ENCODE measurements at regions not wholly inside any gene's neighbourhood (a gene's known extent, or its start where the extent isn't known, plus 50 kb on each side); places are given as distances from the start of the nearest gene placed in this dataset.

- no peak for TF ChIP-seq ZNF462 (CRISPR knock-in tag; IDR thresholded peaks at IDR 0.05)
- no peak for TF ChIP-seq CREB1 (CRISPR knock-in tag; IDR thresholded peaks at IDR 0.05; ENCODE audit: low read depth)
- no peak for TF ChIP-seq EZH2 (IDR thresholded peaks at IDR 0.05; ENCODE audit: low read depth, unreplicated experiment)
Observed at GRCh38 chr2:183811281-183811680, 687.0 kb downstream of the NUP35 start (continued).

- no peak overlapping the region for H2AFZ ChIP-seq
- no peaks in the 10 kb centered on the region for H3K4me1 ChIP-seq (ENCODE audit: insufficient read depth)
- no peak overlapping the region for H3K27ac Mint-ChIP-seq
- no peaks in the 10 kb centered on the region for H3K4me1 Mint-ChIP-seq
- no peaks in the 10 kb centered on the region for H3F3A ChIP-seq (replicated peaks; ENCODE audit: low read depth)
- no peak overlapping the region for H3K4me3 ChIP-seq
- H3K9me3 Mint-ChIP-seq, result no peaks in the 10 kb centered on the region
- H3K36me3 ChIP-seq (ENCODE audit: insufficient read depth), result no peaks in the 10 kb centered on the region
- H3K36me3 Mint-ChIP-seq (ENCODE audit: low read depth), result no peaks in the 10 kb centered on the region
- ATAC-seq, result no peak
- no peaks in the 10 kb centered on the region for H3K79me2 ChIP-seq (replicated peaks; ENCODE audit: insufficient read depth)
- H3K9me2 ChIP-seq (ENCODE audit: insufficient read depth), result peaks cover 4% of the 10 kb centered on the region; the same call in 1 of the 2 replicates
- no peaks in the 10 kb centered on the region for H3K27me3 ChIP-seq (ENCODE audit: insufficient read depth)
- H4K20me1 ChIP-seq (replicated peaks; ENCODE audit: insufficient read depth), result no peaks in the 10 kb centered on the region
- DNase-seq (ENCODE audit: low spot score), result no peak
- no peak overlapping the region for H3K4me2 ChIP-seq
- no peak overlapping the region for H3K27ac ChIP-seq (ENCODE audit: low read depth)
- no peak overlapping the region for H3K4me3 Mint-ChIP-seq
- H3K27me3 Mint-ChIP-seq (ENCODE audit: insufficient read depth, low read depth, poor library complexity), result no peaks in the 10 kb centered on the region
- TF ChIP-seq ZNF462 (CRISPR knock-in tag; IDR thresholded peaks at IDR 0.05) (no peak), CREB1 (CRISPR knock-in tag; IDR thresholded peaks at IDR 0.05; ENCODE audit: low read depth) (no peak), STAT1 (IDR thresholded peaks at IDR 0.05; ENCODE audit: unreplicated experiment) (no peak), EZH2phosphoT487 (IDR thresholded peaks at IDR 0.05; ENCODE audit: unreplicated experiment) (no peak), NANOG (IDR thresholded peaks at IDR 0.05; ENCODE audit: borderline replicate concordance) (no peak)
- TF ChIP-seq, protein P1, sequence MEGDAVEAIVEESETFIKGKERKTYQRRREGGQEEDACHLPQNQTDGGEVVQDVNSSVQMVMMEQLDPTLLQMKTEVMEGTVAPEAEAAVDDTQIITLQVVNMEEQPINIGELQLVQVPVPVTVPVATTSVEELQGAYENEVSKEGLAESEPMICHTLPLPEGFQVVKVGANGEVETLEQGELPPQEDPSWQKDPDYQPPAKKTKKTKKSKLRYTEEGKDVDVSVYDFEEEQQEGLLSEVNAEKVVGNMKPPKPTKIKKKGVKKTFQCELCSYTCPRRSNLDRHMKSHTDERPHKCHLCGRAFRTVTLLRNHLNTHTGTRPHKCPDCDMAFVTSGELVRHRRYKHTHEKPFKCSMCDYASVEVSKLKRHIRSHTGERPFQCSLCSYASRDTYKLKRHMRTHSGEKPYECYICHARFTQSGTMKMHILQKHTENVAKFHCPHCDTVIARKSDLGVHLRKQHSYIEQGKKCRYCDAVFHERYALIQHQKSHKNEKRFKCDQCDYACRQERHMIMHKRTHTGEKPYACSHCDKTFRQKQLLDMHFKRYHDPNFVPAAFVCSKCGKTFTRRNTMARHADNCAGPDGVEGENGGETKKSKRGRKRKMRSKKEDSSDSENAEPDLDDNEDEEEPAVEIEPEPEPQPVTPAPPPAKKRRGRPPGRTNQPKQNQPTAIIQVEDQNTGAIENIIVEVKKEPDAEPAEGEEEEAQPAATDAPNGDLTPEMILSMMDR (conservative IDR thresholded peaks at IDR 0.05; ENCODE audit: low read depth in 2 of 2), result no peak
Observed at GRCh38 chr2:183812091-183812490, 687.8 kb downstream of the NUP35 start.

Data from GM23338 (cell line).